DND-41 (cell line): ENCODE measurements at regions not wholly inside any gene's neighbourhood (a gene's known extent, or its start where the extent isn't known, plus 50 kb on each side); places are given as distances from the start of the nearest gene placed in this dataset.

Experiments
- EZH2 ChIP-seq: IDR thresholded peaks from 3 replicates; pipeline ENCODE4 v1.6.1; 2012; ENCODE audit warnings: borderline replicate concordance, low read depth, mild to moderate bottlenecking, moderate library complexity, low read length, inconsistent platforms; ENCODE audit not compliant: severe bottlenecking
- TF ChIP-seq, protein P1 (sequence below): IDR thresholded peaks from 2 replicates; pipeline ENCODE4 v1.5.1; 2012; ENCODE audit warnings: borderline replicate concordance, low read length, moderate library complexity, mild to moderate bottlenecking; ENCODE audit not compliant: poor library complexity, severe bottlenecking; ENCODE audit errors: extremely low read depth

DNA sequence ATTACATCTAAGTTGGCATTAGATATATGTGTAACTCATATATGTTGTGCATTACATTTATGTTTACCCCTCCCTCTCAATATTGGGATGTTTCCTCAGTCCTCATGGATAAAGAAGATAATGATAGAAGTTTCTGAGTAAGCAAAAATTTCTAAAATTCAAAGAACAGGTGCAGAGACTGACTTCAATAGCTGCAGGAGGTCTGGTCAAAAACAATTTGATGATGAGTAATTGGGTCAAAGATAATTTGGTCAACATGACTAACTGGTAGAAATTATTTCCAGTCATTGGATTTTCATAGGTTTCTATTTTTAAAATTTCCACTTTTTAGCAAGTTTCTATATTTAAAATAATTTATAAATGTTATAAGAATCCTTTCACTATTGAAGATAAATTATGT is 1130.9 kb upstream of the SLC39A10 start:
- TF ChIP-seq EZH2, result no peak
- TF ChIP-seq, protein P1, sequence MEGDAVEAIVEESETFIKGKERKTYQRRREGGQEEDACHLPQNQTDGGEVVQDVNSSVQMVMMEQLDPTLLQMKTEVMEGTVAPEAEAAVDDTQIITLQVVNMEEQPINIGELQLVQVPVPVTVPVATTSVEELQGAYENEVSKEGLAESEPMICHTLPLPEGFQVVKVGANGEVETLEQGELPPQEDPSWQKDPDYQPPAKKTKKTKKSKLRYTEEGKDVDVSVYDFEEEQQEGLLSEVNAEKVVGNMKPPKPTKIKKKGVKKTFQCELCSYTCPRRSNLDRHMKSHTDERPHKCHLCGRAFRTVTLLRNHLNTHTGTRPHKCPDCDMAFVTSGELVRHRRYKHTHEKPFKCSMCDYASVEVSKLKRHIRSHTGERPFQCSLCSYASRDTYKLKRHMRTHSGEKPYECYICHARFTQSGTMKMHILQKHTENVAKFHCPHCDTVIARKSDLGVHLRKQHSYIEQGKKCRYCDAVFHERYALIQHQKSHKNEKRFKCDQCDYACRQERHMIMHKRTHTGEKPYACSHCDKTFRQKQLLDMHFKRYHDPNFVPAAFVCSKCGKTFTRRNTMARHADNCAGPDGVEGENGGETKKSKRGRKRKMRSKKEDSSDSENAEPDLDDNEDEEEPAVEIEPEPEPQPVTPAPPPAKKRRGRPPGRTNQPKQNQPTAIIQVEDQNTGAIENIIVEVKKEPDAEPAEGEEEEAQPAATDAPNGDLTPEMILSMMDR, result no peak
